Mesendoderm (in vitro differentiated cells): ENCODE measurements at regions not wholly inside any gene's neighbourhood (a gene's known extent, or its start where the extent isn't known, plus 50 kb on each side); places are given as distances from the start of the nearest gene placed in this dataset.

ENCODE experiments used
- DNase-seq: peaks from one replicate; pipeline ENCODE4 v3.0.0; 2013
- H2AK5ac ChIP-seq: 2 replicates; pipeline ENCODE4 v1.6.1; 2013; ENCODE audit warnings: low read length, inconsistent platforms
- H2BK120ac ChIP-seq: 2 replicates; pipeline ENCODE4 v1.6.1; 2013; ENCODE audit warnings: low read depth, mild to moderate bottlenecking, low read length, moderate library complexity, mixed read lengths
- H2BK15ac ChIP-seq: replicated peaks from 2 replicates; pipeline ENCODE4 v1.6.1; 2013; ENCODE audit warnings: low read depth, mild to moderate bottlenecking, moderate library complexity
- H2BK5ac ChIP-seq: 2 replicates; pipeline ENCODE4 v1.6.1; 2013; ENCODE audit warnings: low read length, inconsistent platforms
- H3K18ac ChIP-seq: 2 replicates; pipeline ENCODE4 v1.6.1; 2013; ENCODE audit warnings: mild to moderate bottlenecking, low read length, mixed read lengths
- H3K23ac ChIP-seq: one replicate; pipeline ENCODE4 v1.6.1; 2013; ENCODE audit warnings: low read length
- H3K27ac ChIP-seq: 2 replicates; pipeline ENCODE4 v1.5.1; 2013; ENCODE audit warnings: low read depth, mild to moderate bottlenecking, inconsistent platforms, low read length, moderate library complexity
- H3K27me3 ChIP-seq: 2 replicates; pipeline ENCODE4 v1.6.1; 2013; ENCODE audit warnings: low read length, control low read depth, mild to moderate bottlenecking, inconsistent platforms; ENCODE audit not compliant: insufficient read depth, poor library complexity
- H3K36me3 ChIP-seq: 2 replicates; pipeline ENCODE4 v1.6.1; 2013; ENCODE audit warnings: low read length, inconsistent platforms; ENCODE audit not compliant: control insufficient read depth, insufficient read depth
- H3K4ac ChIP-seq: one replicate; pipeline ENCODE4 v1.6.1; 2013; ENCODE audit warnings: low read depth, mild to moderate bottlenecking, low read length, moderate library complexity
- H3K4me1 ChIP-seq: 2 replicates; pipeline ENCODE4 v1.6.1; 2013; ENCODE audit warnings: low read depth, low read length, inconsistent platforms; ENCODE audit not compliant: control insufficient read depth
- H3K4me2 ChIP-seq: 2 replicates; pipeline ENCODE4 v1.6.1; 2013; ENCODE audit warnings: low read length
- H3K4me3 ChIP-seq: 2 replicates; pipeline ENCODE4 v1.5.1; 2013; ENCODE audit warnings: mild to moderate bottlenecking, low read length
- H3K56ac ChIP-seq: one replicate; pipeline ENCODE4 v1.6.1; 2013; ENCODE audit warnings: low read length
- H3K79me1 ChIP-seq: 2 replicates; pipeline ENCODE4 v1.6.1; 2013; ENCODE audit warnings: low read length, inconsistent platforms
- H3K79me2 ChIP-seq: 2 replicates; pipeline ENCODE4 v1.6.1; 2013; ENCODE audit warnings: mild to moderate bottlenecking, low read length; ENCODE audit not compliant: control insufficient read depth, insufficient read depth
- H3K9ac ChIP-seq: 2 replicates; pipeline ENCODE4 v1.6.1; 2013; ENCODE audit warnings: low read length, inconsistent platforms
- H4K5ac ChIP-seq: one replicate; pipeline ENCODE4 v1.6.1; 2013; ENCODE audit warnings: low read length
- H4K8ac ChIP-seq: one replicate; pipeline ENCODE4 v1.6.1; 2013; ENCODE audit warnings: low read depth, mild to moderate bottlenecking, control low read depth, low read length, moderate library complexity
- WGBS: extraction: QIAGEN DNeasy Blood & Tissue Kit; methylation state at CpG from one replicate; pipeline ENCODE4 v1.1.7; 2013; ENCODE audit warnings: low lambda C conversion rate, missing lambda C conversion rate; ENCODE audit not compliant: insufficient coverage; ENCODE audit errors: extremely low coverage; 5-methylcytosine and 5-hydroxymethylcytosine counted together

- no peaks in the 10 kb centered on the region for H3K27me3 ChIP-seq
- no peak overlapping the region for H3K4ac ChIP-seq
- no peak overlapping the region for H2BK120ac ChIP-seq
- H3K79me1 ChIP-seq = no peaks in the 10 kb centered on the region
- H3K79me2 ChIP-seq = no peaks in the 10 kb centered on the region
- H3K56ac ChIP-seq = no peak overlapping the region
- no peak for DNase-seq
- no peak overlapping the region for H4K8ac ChIP-seq
- no peaks in the 10 kb centered on the region for H3K36me3 ChIP-seq
- H3K27ac ChIP-seq = no peak overlapping the region
- H3K9ac ChIP-seq = no peak overlapping the region
- no peak overlapping the region for H3K18ac ChIP-seq
- H3K4me2 ChIP-seq = no peak overlapping the region
- no peak overlapping the region for H4K5ac ChIP-seq
- H3K4me1 ChIP-seq = no peaks in the 10 kb centered on the region
- no peak overlapping the region for H3K23ac ChIP-seq
- no peak overlapping the region for H2BK5ac ChIP-seq
- no peak overlapping the region for H2AK5ac ChIP-seq
- H3K4me3 ChIP-seq = no peak overlapping the region
- WGBS = no CpG with 5 or more reads among the region's 3 CpGs
- no peak overlapping the region for H2BK15ac ChIP-seq
Observed at GRCh38 chr15:35842631-35843030, 296.7 kb upstream of the DPH6 start.

DNA sequence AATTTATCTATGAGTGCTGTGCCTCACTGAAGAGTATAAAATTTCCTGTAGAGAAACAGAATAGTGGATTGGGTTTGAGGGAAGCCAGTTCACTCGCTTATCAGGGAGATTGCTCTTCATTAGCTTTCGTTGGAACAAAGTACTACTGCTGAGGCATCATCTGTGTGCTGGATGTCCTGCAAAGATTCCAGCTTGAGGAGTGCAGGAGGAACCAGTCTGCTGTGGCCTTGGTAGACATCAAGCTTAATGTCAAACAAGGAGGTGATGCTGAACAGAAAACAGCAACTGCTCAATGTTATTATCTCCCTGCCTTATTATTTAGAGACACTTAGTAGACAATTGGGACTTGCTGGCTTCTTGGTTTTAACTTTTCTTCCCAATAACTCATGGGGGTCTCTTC lies 297.5 kb upstream of the DPH6 start:
- DNase-seq = no peak
- H4K8ac ChIP-seq = no peak overlapping the region
- no peak overlapping the region for H2BK15ac ChIP-seq
- no peaks in the 10 kb centered on the region for H3K36me3 ChIP-seq
- no peak overlapping the region for H2BK120ac ChIP-seq
- no peak overlapping the region for H2BK5ac ChIP-seq
- H3K23ac ChIP-seq = no peak overlapping the region
- no peak overlapping the region for H3K4me2 ChIP-seq
- H3K27ac ChIP-seq = no peak overlapping the region
- no peak overlapping the region for H3K18ac ChIP-seq
- no peaks in the 10 kb centered on the region for H3K79me1 ChIP-seq
- no peak overlapping the region for H3K9ac ChIP-seq
- no peak overlapping the region for H3K4ac ChIP-seq
- H3K4me3 ChIP-seq = no peak overlapping the region
- no peak overlapping the region for H2AK5ac ChIP-seq
- H3K27me3 ChIP-seq = no peaks in the 10 kb centered on the region
- H4K5ac ChIP-seq = no peak overlapping the region
- no peak overlapping the region for H3K56ac ChIP-seq
- WGBS = no CpG with 5 or more reads among the region's 2 CpGs
- no peaks in the 10 kb centered on the region for H3K79me2 ChIP-seq
- no peaks in the 10 kb centered on the region for H3K4me1 ChIP-seq

- H3K79me1 ChIP-seq = no peaks in the 10 kb centered on the region
- H3K23ac ChIP-seq = no peak overlapping the region
- H4K8ac ChIP-seq = no peak overlapping the region
- no peak for DNase-seq
- H4K5ac ChIP-seq = no peak overlapping the region
- H3K4me1 ChIP-seq = no peaks in the 10 kb centered on the region
- H2AK5ac ChIP-seq = no peak overlapping the region
- no peaks in the 10 kb centered on the region for H3K27me3 ChIP-seq
- no peak overlapping the region for H3K27ac ChIP-seq
- no peak overlapping the region for H3K18ac ChIP-seq
- H3K4me3 ChIP-seq = no peak overlapping the region
- H3K9ac ChIP-seq = no peak overlapping the region
- no peak overlapping the region for H2BK15ac ChIP-seq
- H3K79me2 ChIP-seq = no peaks in the 10 kb centered on the region
- no peaks in the 10 kb centered on the region for H3K36me3 ChIP-seq
- WGBS = no CpG with 5 or more reads among the region's 2 CpGs
- H3K4me2 ChIP-seq = no peak overlapping the region
- H3K4ac ChIP-seq = no peak overlapping the region
- H2BK5ac ChIP-seq = no peak overlapping the region
- no peak overlapping the region for H2BK120ac ChIP-seq
- no peak overlapping the region for H3K56ac ChIP-seq
Observed at GRCh38 chr15:35850284-35850683, 304.3 kb upstream of the DPH6 start.

DNA sequence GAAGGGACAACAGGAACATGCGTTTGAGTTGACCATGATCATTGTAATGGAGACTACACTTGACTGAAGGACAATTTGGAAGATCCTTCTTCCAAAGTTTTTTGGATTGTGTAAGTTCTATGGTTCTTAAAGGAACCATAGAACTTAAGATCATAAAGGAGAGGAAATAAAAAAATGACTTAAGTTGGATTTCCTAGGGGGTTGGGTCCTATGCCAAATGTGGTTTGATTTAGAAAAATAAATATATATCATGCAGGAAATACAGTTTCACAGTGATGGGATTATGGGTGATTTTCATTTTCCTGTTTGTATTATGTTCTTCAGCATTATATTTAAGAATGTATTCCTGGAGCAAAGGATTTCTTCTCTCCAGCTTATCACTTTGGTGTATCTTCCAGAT lies 305.5 kb upstream of the DPH6 start:
- H3K4me2 ChIP-seq = no peak overlapping the region
- no peak overlapping the region for H3K9ac ChIP-seq
- no peak overlapping the region for H3K18ac ChIP-seq
- no peaks in the 10 kb centered on the region for H3K4me1 ChIP-seq
- H2BK120ac ChIP-seq = no peak overlapping the region
- WGBS = no CpG with 5 or more reads among the region's 1 CpG
- H3K36me3 ChIP-seq = no peaks in the 10 kb centered on the region
- H3K4ac ChIP-seq = no peak overlapping the region
- DNase-seq = no peak
- H4K8ac ChIP-seq = no peak overlapping the region
- no peak overlapping the region for H3K23ac ChIP-seq
- H2AK5ac ChIP-seq = no peak overlapping the region
- H3K56ac ChIP-seq = no peak overlapping the region
- no peaks in the 10 kb centered on the region for H3K79me1 ChIP-seq
- H3K27ac ChIP-seq = no peak overlapping the region
- H3K27me3 ChIP-seq = no peaks in the 10 kb centered on the region
- H3K4me3 ChIP-seq = no peak overlapping the region
- no peaks in the 10 kb centered on the region for H3K79me2 ChIP-seq
- no peak overlapping the region for H4K5ac ChIP-seq
- no peak overlapping the region for H2BK5ac ChIP-seq
- H2BK15ac ChIP-seq = no peak overlapping the region

- Histone ChIP-seq H2BK120ac (no peak overlapping the region), H3K4me1 (no peaks in the 10 kb centered on the region), H3K4me2 (no peak overlapping the region), H4K8ac (no peak overlapping the region), H3K27ac (no peak overlapping the region), H3K4ac (no peak overlapping the region), H4K5ac (no peak overlapping the region), H3K4me3 (no peak overlapping the region), H2AK5ac (no peak overlapping the region), H3K9ac (no peak overlapping the region), H3K23ac (no peak overlapping the region), H3K79me2 (no peaks in the 10 kb centered on the region), H3K79me1 (no peaks in the 10 kb centered on the region), H3K36me3 (no peaks in the 10 kb centered on the region), H2BK5ac (no peak overlapping the region), H2BK15ac (no peak overlapping the region), H3K18ac (no peak overlapping the region), H3K27me3 (no peaks in the 10 kb centered on the region), H3K56ac (no peak overlapping the region)
- no CpG with 5 or more reads among the region's 6 CpGs for WGBS
- no peak for DNase-seq
Observed at GRCh38 chr15:35852818-35853624, 307.1 kb upstream of the DPH6 start.

DNA sequence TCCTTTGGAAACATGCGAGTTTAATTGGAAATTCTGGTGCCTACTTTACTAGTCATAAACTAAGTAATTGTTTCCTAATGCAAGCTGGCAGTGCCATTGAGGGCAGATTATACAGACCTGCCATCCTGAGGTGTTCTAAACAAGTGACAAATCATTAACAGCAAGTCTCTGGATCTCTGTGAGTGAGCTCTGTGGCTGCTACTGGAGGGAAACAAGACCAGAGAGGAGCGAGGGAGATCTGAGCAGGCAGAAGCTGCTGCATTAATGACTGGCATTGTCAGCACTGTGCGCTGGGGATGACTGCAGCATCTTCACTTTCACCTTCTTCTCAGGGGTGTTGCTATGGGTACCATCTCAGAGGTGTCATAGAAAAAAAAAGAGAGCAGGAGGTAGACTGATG lies 308.4 kb upstream of the DPH6 start:
- Histone ChIP-seq H3K4me2 (no peak overlapping the region), H2BK120ac (no peak overlapping the region), H4K5ac (no peak overlapping the region), H3K27me3 (no peaks in the 10 kb centered on the region), H3K4ac (no peak overlapping the region), H3K18ac (no peak overlapping the region), H3K4me3 (no peak overlapping the region), H4K8ac (no peak overlapping the region), H2BK5ac (no peak overlapping the region), H3K79me1 (no peaks in the 10 kb centered on the region), H2BK15ac (no peak overlapping the region), H3K36me3 (no peaks in the 10 kb centered on the region), H3K27ac (no peak overlapping the region), H2AK5ac (no peak overlapping the region), H3K9ac (no peak overlapping the region), H3K4me1 (no peaks in the 10 kb centered on the region), H3K23ac (no peak overlapping the region), H3K56ac (no peak overlapping the region), H3K79me2 (no peaks in the 10 kb centered on the region)
- no peak for DNase-seq
- WGBS = no CpG with 5 or more reads among the region's 3 CpGs
